ENCODE measurements at regions not wholly inside any gene's neighbourhood (a gene's known extent, or its start where the extent isn't known, plus 50 kb on each side); places are given as distances from the start of the nearest gene placed in this dataset.

GRCh38 chr10:2924431-2924830 lies 142.9 kb upstream of the PFKP start:
- TF ChIP-seq POLR2AphosphoS5 (IDR thresholded peaks at IDR 0.05) (no peak), EP300 (IDR thresholded peaks at IDR 0.05) (no peak), CTCF (IDR thresholded peaks at IDR 0.05) (no peak), POLR2A (IDR thresholded peaks at IDR 0.05) (no peak)
- no peak for ATAC-seq
- Histone ChIP-seq H3K9me3 (no peaks in the 10 kb centered on the region), H3K36me3 (no peaks in the 10 kb centered on the region), H3K4me3 (no peak overlapping the region), H3K27me3 (peaks cover 13% of the 10 kb centered on the region), H3K4me1 (no peaks in the 10 kb centered on the region), H3K27ac (no peak overlapping the region)
- 92 to 100% methylated on average over 2 to 8 of the region's 10 CpGs for WGBS, 2 donors (ENCODE audit: low coverage in 1 of 2)

GRCh38 chr10:2921956-2922680 lies 145.2 kb upstream of the PFKP start:
- H3K27ac ChIP-seq, result no peak overlapping the region
- 80 to 87% methylated on average over 10 to 19 of the region's 26 CpGs for WGBS, 2 donors (ENCODE audit: low coverage in 1 of 2)
- no peak for ATAC-seq
- H3K27me3 ChIP-seq, result peaks cover 17% of the 10 kb centered on the region
- no peaks in the 10 kb centered on the region for H3K36me3 ChIP-seq
- H3K4me3 ChIP-seq, result no peak overlapping the region
- H3K9me3 ChIP-seq, result no peaks in the 10 kb centered on the region
- no peak for TF ChIP-seq POLR2AphosphoS5 (IDR thresholded peaks at IDR 0.05)
- TF ChIP-seq CTCF (IDR thresholded peaks at IDR 0.05), result no peak
- TF ChIP-seq EP300 (IDR thresholded peaks at IDR 0.05), result no peak
- TF ChIP-seq POLR2A (IDR thresholded peaks at IDR 0.05), result no peak
- no peaks in the 10 kb centered on the region for H3K4me1 ChIP-seq

- Histone ChIP-seq H3K27ac (no peak overlapping the region), H3K4me3 (no peak overlapping the region), H3K4me1 (no peaks in the 10 kb centered on the region), H3K27me3 (peaks cover 15% of the 10 kb centered on the region), H3K36me3 (no peaks in the 10 kb centered on the region), H3K9me3 (no peaks in the 10 kb centered on the region)
- WGBS, 2 donors (ENCODE audit: low coverage in 1 of 2), result 55 to 68% methylated on average over 6 of the region's 6 CpGs
- TF ChIP-seq CTCF (IDR thresholded peaks at IDR 0.05) (no peak), POLR2A (IDR thresholded peaks at IDR 0.05) (no peak), EP300 (IDR thresholded peaks at IDR 0.05) (no peak), POLR2AphosphoS5 (IDR thresholded peaks at IDR 0.05) (no peak)
- ATAC-seq, result no peak
Observed at GRCh38 chr10:2920637-2921036, 146.7 kb upstream of the PFKP start.

GRCh38 chr10:2920168-2920567 lies 147.2 kb upstream of the PFKP start:
- WGBS, 2 donors (ENCODE audit: low coverage in 1 of 2), result 31 to 33% methylated on average over 3 of the region's 3 CpGs
- Histone ChIP-seq H3K4me3 (no peak overlapping the region), H3K27me3 (peaks cover 17% of the 10 kb centered on the region), H3K9me3 (no peaks in the 10 kb centered on the region), H3K36me3 (no peaks in the 10 kb centered on the region), H3K4me1 (no peaks in the 10 kb centered on the region), H3K27ac (no peak overlapping the region)
- TF ChIP-seq POLR2A (IDR thresholded peaks at IDR 0.05) (no peak), CTCF (IDR thresholded peaks at IDR 0.05) (no peak), EP300 (IDR thresholded peaks at IDR 0.05) (no peak)
- no peak for ATAC-seq

GRCh38 chr10:2919016-2919415 lies 148.3 kb upstream of the PFKP start:
- Histone ChIP-seq H3K36me3 (no peaks in the 10 kb centered on the region), H3K4me1 (no peaks in the 10 kb centered on the region), H3K27me3 (peaks cover 17% of the 10 kb centered on the region), H3K27ac (no peak overlapping the region), H3K4me3 (no peak overlapping the region), H3K9me3 (no peaks in the 10 kb centered on the region)
- no peak for ATAC-seq
- TF ChIP-seq POLR2A (IDR thresholded peaks at IDR 0.05) (no peak), POLR2AphosphoS5 (IDR thresholded peaks at IDR 0.05) (no peak), CTCF (IDR thresholded peaks at IDR 0.05) (no peak), EP300 (IDR thresholded peaks at IDR 0.05) (no peak)
- WGBS, 2 donors (ENCODE audit: low coverage in 1 of 2), result 90 to 91% methylated on average over 2 of the region's 2 CpGs
